ENCODE measurements at regions not wholly inside any gene's neighbourhood (a gene's known extent, or its start where the extent isn't known, plus 50 kb on each side); places are given as distances from the start of the nearest gene placed in this dataset.

DNA sequence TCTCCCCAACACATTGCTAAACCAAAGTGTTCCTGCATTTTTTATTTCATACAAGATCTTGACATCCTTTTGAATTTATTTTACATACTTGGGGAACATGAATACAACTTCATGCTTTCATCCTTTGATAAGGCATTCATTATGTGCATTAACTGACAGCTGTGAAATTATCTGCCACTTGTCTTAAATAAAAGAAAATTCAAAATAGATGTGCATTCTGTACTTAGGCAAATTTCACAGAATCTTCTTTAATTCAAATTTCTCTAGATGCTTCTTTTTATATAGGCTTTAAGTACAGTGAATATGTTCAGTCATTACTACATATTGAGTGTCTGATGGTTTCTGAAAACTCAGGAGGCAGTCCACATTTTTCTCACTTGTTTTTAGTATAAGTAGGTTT lies 518.1 kb downstream of the EPHA5 start:
- no peak overlapping the region for H3K4me3 ChIP-seq (ENCODE audit: low read depth, low read length)
- DNase-seq (ENCODE audit: low read depth) = no peak

DNA sequence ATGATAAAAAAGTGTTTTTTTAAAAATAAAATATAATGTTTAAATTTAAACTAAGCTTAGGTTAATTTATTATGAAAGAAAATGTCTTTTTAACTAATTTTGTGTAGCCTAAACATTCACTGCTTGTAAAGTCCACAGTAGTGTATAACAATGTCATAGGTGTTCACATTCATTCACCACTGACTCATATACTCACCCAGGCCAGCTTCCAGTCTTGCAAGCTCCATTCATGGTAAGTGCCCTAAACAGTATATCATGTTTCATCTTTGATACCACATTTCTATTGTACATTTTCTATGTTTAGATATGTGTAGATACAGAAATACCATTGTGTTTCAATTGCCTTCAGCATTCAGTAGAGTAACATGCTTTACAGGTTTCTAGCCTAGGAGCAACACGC lies 530.3 kb downstream of the EPHA5 start:
- DNase-seq (ENCODE audit: low read depth) = no peak
- no peak overlapping the region for H3K4me3 ChIP-seq (ENCODE audit: low read depth, low read length)

GRCh38 chr4:65126200-65126599 lies 544.1 kb downstream of the EPHA5 start:
- H3K4me3 ChIP-seq (ENCODE audit: low read depth, low read length) = no peak overlapping the region
- no peak for DNase-seq (ENCODE audit: low read depth)

DNA sequence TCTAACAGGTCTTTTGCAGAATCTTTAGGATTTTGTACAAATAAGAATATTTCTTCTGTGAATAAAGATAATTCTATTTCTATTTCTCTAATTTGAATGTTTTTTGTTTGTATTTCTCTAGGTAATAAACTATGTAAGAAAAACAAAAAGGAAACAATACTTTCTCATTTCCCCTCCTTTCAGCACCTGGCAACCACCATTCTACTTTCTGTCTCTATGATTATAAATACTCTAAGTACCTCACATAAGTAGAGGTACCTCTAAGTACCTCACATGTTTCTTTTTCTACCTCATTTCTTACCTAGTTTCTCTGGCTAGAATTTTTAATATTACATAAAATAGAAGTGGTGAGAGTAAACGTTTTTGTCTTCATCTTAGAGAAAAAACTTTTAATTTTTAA lies 550.0 kb downstream of the EPHA5 start:
- no peak for DNase-seq (ENCODE audit: low read depth)
- H3K4me3 ChIP-seq (ENCODE audit: low read depth, low read length) = no peak overlapping the region

DNA sequence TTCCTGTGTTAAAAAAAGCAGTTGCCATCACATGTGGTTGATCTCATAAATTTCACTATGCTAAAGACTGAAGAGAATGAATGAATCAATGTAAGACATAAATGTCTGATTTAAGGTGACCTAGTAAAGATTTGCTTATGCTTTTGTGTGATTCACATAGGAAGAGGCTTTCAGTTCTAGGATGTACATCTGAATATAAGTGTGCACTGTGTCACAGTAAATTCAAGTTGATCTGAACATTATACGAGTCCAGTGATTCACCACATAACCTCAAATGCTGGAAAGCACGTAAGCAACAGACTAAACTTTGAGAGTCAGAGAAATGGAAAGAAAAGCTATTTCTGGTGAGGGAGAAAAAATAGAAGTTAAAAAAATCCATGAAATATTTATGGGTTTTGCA lies 567.9 kb downstream of the EPHA5 start:
- no peak for DNase-seq (ENCODE audit: low read depth)
- H3K4me3 ChIP-seq (ENCODE audit: low read depth, low read length) = no peak overlapping the region

- DNase-seq (ENCODE audit: low read depth) = no peak
- no peak overlapping the region for H3K4me3 ChIP-seq (ENCODE audit: low read depth, low read length)
Measured at GRCh38 chr4:65096630-65097029, 573.7 kb downstream of the EPHA5 start.

GRCh38 chr4:65089666-65090065 lies 580.6 kb downstream of the EPHA5 start:
- DNase-seq (ENCODE audit: low read depth) = no peak
- no peak overlapping the region for H3K4me3 ChIP-seq (ENCODE audit: low read depth, low read length)

GRCh38 chr4:65083076-65083475 lies 587.2 kb downstream of the EPHA5 start:
- H3K4me3 ChIP-seq (ENCODE audit: low read depth, low read length) = no peak overlapping the region
- DNase-seq (ENCODE audit: low read depth) = no peak

GRCh38 chr4:65071564-65071963 lies 598.7 kb downstream of the EPHA5 start:
- no peak for DNase-seq (ENCODE audit: low read depth)

DNA sequence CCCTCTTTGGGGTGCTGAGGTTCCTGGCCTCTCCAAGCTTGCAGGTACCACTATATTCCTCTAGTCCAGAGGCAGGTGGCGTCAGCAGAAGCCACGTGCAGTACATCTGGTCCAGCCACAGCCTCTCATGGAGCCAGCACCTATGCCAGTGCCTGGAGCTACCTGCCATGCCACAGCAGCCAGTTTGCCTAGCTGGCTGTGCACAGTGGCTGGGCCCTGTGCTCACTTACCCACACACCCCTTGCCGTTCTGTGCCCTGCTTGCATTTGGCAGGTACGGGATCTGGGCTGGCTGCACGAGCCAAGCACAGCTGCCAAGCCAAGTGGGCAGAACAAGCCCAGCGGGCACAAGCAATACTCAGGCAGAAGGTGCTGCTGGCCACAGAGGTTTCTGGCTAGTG lies 601.1 kb downstream of the EPHA5 start:
- no peak for DNase-seq (ENCODE audit: low read depth)
- H3K4me3 ChIP-seq (ENCODE audit: low read depth, low read length) = no peak overlapping the region

More at GRCh38 chr4:65071564-65071963, 598.7 kb downstream of the EPHA5 start:
- no peak overlapping the region for H3K4me3 ChIP-seq (ENCODE audit: low read depth, low read length)

GRCh38 chr4:65066106-65066505 lies 604.2 kb downstream of the EPHA5 start:
- H3K4me3 ChIP-seq (ENCODE audit: low read depth, low read length) = no peak overlapping the region

GRCh38 chr4:65063601-65064000 lies 606.7 kb downstream of the EPHA5 start:
- no peak for DNase-seq (ENCODE audit: low read depth)
- H3K4me3 ChIP-seq (ENCODE audit: low read depth, low read length) = no peak overlapping the region

More at GRCh38 chr4:65066106-65066505, 604.2 kb downstream of the EPHA5 start:
- DNase-seq (ENCODE audit: low read depth) = no peak

DNA sequence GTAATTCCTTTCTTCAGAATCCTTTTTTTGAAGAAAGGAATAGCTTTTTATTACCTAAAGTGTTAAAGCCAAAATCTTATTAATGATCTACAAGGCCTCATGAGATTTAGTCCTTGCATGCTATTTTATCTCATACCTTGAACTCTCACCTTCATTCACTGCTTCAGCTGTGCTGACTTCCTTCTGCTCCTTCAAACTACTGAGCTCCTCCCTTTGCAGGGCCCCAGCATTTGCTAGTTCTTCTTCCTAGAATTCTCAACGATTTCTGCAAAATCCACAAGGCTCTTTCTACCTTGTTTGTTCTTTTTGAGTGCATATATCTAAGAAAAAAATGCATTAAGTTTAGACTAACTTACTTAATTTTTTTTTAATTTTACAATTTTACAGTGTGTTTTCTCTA lies 619.5 kb downstream of the EPHA5 start:
- DNase-seq (ENCODE audit: low read depth) = no peak
- no peak overlapping the region for H3K4me3 ChIP-seq (ENCODE audit: low read depth, low read length)

DNA sequence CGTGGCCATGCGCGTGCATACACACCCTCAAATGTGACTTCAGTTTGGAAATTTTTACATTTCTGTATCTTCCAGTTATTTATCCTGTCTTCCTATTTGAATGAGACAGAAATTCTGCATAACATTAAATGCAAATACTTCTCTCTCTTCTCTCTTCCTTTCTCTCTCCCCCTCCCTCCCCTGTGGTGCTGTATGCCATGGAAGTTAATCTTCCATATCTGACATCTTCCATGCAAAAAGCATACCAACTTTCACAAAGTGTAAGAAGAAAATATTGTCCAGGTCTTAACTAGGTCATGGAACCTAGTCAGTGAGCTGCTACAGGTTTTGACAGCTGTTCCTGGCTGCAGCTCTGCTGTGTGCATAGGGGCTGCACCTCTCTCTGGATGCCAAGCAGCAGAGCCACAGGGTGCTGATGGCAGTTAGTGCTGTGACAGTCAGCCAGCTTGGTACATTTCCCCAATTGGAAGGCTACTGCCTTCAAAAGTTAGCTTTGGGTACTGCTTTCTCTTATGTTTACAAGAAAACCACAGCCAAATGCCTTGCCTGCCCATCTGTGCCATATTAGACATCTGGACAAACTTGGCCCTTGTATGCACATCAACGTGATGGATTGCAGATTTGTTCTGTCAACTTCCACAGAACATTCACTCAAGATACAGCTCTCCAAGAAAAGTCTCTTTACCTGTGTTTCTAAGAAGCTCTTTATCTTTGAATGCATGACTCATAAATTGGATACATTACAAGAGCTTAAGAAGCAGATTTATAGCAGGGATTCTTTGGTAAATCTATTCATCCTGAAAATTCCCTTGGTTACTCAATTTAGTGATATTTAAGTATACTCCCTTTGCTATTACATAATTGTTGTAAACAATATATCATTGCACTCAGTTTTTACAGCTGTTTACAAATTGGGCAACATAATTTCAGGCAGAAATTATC lies 623.8 kb downstream of the EPHA5 start:
- H3K4me3 ChIP-seq (ENCODE audit: low read depth, low read length) = no peak overlapping the region
- DNase-seq (ENCODE audit: low read depth) = no peak

DNA sequence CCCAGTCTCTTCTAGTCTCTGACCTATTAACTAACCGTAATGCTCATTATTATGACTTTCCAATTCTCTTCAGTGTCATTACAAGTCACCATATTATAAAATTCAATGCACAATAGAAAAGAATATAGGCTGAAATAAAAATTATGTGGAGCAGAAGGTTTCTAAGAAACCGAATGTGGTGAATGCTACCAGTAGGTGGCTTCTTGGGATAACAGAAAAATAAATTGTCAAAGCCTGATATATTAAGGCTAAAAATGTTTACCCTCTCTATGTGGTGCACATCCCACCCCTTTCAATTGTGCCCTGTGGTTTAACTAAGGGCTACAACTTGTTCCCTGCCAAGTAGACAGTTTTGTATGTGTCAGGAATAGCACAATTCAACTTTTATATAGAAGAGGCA lies 624.6 kb upstream of the TECRL start:
- no peak overlapping the region for H3K4me3 ChIP-seq (ENCODE audit: low read depth, low read length)
- no peak for DNase-seq (ENCODE audit: low read depth)

GRCh38 chr4:65028592-65028991 lies 619.3 kb upstream of the TECRL start:
- DNase-seq (ENCODE audit: low read depth) = no peak
- no peak overlapping the region for H3K4me3 ChIP-seq (ENCODE audit: low read depth, low read length)

GRCh38 chr4:65023883-65024670 lies 614.8 kb upstream of the TECRL start:
- no peak for DNase-seq (ENCODE audit: low read depth)
- no peak overlapping the region for H3K4me3 ChIP-seq (ENCODE audit: low read depth, low read length)

DNA sequence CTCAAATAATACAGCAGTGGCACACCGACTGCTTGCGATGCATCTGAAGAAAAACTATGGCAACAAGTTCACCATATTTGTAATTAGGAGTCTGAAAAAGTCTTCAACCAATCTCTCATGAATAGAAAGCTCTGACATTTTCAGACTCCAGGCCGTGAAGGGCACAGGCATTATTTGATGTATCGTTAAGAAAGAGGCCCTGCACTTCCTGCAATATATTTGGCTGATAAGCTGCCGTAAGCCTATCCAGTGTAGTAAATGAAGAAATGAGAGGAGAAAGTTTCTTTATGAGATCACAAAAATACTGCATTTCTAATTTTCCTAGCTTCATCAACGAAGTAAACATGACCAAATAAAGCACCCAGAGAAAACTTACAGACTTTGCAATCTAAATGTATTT lies 613.8 kb upstream of the TECRL start:
- no peak for DNase-seq (ENCODE audit: low read depth)

DNA sequence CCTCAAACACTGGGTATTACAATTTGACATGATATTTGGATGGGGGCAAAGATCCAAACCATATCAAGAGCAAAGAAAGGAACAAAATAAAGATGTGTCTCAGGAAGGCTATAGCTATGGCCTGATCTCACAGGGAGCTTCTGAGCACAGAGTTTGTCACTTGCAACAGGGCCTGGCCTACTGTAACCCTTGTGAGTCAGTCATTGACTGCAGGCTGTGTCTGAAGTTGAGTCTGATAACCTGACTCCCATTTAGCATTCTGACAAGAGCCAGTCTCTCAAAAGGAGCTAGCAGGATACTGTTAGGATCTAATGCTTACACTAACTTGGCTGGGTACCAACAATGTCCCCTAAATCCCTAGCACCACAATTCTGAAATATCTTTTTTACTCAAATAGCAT lies 612.5 kb upstream of the TECRL start:
- DNase-seq (ENCODE audit: low read depth) = no peak
- no peak overlapping the region for H3K4me3 ChIP-seq (ENCODE audit: low read depth, low read length)

More for the DNA sequence above, 613.8 kb upstream of the TECRL start:
- no peak overlapping the region for H3K4me3 ChIP-seq (ENCODE audit: low read depth, low read length)

- H3K4me3 ChIP-seq (ENCODE audit: low read depth, low read length) = no peak overlapping the region
- DNase-seq (ENCODE audit: low read depth) = no peak
Measured at GRCh38 chr4:65021149-65021548, 611.9 kb upstream of the TECRL start.

- no peak overlapping the region for H3K4me3 ChIP-seq (ENCODE audit: low read depth, low read length)
- no peak for DNase-seq (ENCODE audit: low read depth)
Measured at GRCh38 chr4:65019775-65020174, 610.5 kb upstream of the TECRL start.

Data from skeletal muscle cell (primary cell).